ENCODE measurements at regions not wholly inside any gene's neighbourhood (a gene's known extent, or its start where the extent isn't known, plus 50 kb on each side); places are given as distances from the start of the nearest gene placed in this dataset.

GRCh38 chr21:32185726-32186125, 93.1 kb downstream of the MIS18A start:
- TF ChIP-seq EZH2 (IDR thresholded peaks at IDR 0.05) = no peak
- TF ChIP-seq POLR2AphosphoS5 (IDR thresholded peaks at IDR 0.05; ENCODE audit: borderline replicate concordance, low read depth, low read length) = no peak

All from SK-N-MC (cell line).